Kidney tubule cell (primary cell): ENCODE measurements at regions not wholly inside any gene's neighbourhood (a gene's known extent, or its start where the extent isn't known, plus 50 kb on each side); places are given as distances from the start of the nearest gene placed in this dataset.

ENCODE experiments used
- DNase-seq: peaks from one replicate; pipeline ENCODE4 v3.0.0-alpha.2; 2018; ENCODE audit warnings: low spot score

DNA sequence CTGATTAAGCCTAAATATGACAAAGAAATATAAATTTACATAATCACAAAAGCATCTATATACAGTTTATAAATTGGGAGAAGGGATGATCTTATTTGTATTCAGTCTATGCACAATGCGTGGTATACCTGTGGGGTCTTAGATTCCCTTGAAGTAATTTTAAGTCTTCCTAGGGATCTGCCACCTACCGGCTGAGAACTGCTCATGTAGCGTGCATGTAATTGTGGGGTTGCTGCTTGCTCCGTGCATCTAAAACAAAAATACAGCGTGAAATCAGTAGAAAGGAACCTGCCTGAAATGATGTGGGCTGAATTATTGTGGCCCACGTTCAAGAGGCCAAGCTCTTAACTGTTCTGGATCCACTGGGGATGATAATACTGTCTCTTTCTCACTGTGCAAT is 187.3 kb downstream of the MBOAT1 start:
- DNase-seq, result no peak

DNA sequence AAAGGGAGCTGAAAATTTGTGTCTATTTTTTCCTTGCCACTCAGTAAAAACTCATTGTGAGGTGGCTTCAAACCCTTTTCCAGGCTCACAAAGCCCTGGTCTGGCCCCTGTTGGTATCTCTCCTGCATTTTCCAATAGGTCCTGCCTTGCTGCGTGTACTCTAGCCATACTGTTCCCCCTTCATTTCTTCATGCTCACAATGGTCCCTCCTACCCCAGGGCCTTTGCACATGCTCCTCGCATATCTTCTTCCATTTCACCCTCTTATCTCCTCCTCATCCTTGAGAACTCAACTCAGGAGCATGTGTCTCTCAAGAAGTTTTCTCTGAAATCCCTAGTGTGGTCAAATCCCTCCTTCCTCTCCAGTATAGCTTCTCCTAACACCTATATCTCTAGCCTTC is 186.6 kb downstream of the MBOAT1 start:
- DNase-seq, result no peak

DNA sequence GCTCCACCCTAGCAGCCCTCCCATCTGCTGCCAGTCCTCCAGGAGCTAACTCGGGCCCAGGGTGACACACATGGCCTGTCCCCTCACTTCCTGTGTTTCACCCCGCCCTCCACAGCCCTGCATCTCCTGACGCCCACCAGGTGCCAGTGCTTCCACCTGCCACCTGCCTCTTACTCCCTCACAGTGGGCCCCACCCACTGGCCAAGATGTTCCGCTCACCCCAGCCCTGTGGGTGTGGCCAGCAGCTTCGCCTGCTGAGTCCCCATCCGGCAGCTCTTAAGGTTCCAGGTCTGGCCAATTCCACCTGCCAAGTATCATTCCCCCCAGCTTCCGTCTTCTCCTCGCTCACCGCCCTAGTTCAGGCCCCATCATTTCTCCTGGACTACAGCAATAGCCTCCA is 184.1 kb downstream of the MBOAT1 start:
- no peak for DNase-seq

DNA sequence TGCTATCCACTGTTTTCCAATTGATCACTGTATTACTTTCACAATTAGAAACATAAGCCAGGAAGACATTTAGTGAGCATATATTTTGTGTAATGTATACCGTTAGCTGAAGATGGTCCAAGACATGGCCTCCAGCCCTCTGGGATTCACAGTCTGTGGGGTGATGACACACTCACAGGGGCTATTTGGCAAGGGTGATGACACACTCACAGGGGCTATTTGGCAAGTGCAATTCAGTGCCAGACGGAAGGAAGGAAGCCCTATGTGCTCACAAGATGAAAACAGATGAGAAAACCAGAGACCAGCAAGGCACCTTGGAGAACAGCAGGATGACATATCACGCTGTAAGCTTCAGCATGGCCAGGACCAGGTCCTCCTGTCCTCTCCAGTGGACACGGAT is 183.7 kb downstream of the MBOAT1 start:
- DNase-seq, result no peak

DNA sequence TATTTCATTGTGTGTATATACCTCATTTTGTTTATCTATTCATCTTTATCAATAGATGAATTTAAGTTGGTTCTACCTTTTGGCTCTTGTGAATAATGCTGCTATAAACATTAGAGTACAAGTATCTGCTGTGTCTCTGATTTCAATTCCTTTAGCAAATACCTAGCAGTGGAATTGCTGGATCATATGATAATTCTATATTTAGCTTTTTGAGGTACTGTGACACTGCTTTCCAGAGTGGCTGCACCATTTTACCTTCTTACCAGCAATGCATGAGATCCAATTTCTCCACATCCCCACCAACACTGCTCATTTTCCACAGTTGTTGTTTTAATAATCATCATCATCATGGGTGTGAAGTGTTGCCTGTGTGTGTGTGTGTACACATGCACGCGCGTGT is 182.3 kb downstream of the MBOAT1 start:
- no peak for DNase-seq

DNA sequence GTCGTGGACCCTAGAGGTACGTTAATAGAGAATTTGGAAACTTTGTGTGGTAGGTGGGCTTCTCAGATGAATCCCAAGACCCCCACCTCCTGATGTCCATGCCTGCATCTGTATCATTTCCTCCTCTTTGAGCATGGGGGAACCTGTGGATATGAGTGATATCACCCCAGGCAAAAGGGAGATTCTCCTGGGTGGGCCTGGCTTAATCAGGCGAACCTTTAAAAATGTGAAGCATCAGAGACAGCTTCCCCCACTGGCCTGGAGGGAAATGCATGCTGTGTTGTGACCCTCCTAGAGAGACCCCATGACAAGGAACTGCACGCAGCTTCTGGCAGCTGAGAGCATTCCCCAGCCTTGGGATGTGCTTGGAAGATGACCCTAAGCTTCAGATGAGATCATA is 180.9 kb downstream of the MBOAT1 start:
- DNase-seq, result no peak

DNA sequence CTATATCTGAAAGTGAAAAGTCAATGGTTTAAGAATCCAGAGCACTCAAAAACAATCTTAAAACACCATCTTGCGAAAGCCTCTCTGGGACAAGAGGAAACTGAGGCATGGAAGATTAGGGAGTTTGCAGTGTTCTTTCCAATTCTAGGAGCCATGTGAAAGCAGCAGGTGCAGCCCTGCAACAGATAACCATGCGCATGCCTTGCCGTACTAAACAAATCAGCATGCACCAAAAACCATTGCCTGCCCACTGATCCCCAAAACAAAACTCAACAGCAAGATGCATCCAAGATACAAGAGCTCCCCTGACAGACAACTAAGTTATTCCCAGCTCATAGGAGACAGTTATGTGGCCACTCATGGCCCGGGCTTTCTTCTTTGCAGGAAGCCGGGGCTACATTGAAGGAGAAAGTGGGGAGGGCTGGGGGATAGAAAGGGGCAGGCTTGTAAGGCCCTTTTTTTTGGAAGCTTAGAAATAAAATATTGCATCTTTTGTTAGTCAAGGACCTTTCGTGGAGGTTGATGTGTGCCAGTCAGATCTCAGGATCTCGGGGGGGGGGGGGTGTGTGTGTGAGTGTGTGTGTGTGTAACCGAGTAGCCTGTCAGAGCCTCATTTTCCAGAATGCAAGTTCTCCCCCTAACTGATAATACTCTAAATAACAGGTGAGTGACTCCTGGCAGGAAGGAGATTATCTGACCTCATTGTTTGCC is 178.4 kb downstream of the MBOAT1 start:
- DNase-seq, result no peak

DNA sequence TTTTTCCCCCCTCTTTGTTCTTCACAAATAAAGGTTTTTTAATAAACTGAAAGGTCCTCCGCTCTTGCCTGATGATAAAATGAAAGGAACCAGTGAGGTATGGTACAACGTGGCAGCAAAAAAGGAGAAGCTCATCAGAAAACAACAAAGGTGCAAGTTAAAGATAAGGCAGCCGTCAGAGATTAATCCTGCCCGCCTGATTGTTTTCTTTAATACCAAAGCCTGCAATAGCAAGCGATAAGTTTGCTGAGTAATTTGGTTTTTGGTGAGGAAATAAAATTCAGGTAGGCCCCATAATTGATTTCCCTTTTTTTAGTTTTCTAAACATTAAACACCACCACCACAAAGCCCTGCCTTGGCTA is 177.9 kb downstream of the MBOAT1 start:
- no peak for DNase-seq

DNA sequence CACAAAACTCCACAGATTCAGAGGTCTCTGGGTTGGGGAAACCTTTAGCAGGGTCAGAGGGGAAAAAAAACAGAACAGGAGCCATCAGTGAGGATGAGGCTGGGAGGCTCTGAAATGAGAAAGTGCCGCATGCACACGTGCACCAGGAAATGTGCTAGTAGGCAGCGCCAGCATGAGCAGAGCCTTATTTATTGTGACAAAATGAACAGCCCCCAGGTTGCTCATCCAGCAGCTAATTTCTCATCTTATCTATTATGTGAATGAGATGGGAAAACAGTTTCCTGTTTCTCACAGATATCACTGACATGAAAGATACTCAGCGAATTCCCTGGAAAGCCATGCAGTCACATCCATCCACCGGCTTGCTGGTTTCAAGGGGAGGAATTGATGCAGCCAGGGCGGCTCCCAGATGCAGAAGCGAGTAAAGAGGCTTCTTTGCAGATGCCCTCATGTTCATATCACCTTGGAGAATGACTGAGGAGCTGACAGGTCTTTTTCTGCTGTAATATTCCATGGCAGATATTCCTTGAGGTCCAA is 176.1 kb downstream of the MBOAT1 start:
- no peak for DNase-seq

DNA sequence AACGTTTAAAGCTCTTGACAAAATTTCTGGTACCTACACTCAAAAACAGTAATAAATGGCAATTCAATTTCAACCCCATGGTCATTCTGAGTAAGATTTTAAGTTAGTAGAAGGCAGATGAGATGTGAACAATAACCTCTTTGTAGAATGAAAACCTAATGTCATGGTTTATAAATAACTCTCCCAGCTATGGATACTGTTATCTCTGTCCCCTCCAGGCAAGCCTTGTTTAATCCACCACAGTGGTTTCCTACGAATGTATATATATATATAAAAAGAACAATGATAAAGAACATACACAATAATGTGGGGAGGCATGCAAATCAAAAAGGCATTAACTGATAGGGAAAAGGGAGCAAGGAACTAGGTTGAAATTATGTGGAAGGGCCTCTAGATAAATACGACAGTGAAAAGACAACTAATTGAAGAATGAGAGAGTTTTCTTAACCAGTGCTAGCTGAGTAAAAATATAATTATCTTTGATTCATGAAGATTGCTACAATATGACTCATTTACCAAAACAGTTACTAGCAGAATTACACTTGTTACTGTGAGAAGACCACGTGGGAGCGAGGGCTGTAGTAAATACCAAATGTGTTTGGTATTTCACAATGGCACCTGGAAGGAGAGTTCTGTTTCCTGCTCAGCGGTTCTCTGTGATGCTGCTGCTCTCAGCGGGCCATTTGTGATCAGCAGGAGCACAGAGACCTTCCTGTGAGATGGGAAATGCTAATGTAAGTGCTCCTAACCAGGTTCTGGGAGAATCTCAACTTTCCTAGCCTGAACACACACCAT is 173.7 kb downstream of the MBOAT1 start:
- peak; percentile 47 for DNase-seq

DNA sequence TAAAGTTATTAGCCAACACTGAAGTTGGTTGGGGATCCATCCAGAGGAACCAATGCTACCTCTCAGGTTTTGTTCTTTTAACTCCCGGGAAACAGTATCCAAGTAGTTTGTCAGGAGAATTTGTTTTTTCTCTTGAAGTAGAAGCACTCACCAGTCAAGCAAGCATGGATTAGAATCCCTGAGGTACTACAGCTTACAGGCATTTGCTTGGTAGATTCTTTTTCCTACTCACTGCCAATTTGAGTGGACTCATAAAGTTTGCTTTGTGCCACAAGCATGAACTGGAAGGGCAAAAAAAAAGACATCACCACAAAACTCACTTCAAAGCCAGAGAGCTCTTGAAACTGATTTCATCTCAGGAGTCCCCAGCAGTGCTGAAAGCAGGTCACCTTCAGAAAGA is 167.4 kb downstream of the MBOAT1 start:
- DNase-seq, result no peak
